DND-41 (cell line): ENCODE measurements at regions not wholly inside any gene's neighbourhood (a gene's known extent, or its start where the extent isn't known, plus 50 kb on each side); places are given as distances from the start of the nearest gene placed in this dataset.

Source experiments
- ATAC-seq: fragments of 200-7000 bp; cut with Tn5 transposase; 3 replicates; pipeline ENCODE4 v1.9.1; 2021; ENCODE audit warnings: low read depth; ENCODE audit not compliant: insufficient read depth
- DNase-seq: peaks from one replicate; pipeline ENCODE4 v3.0.0-alpha.2; 2020
- H2AFZ ChIP-seq: 2 replicates; pipeline ENCODE4 v1.6.0; 2012; ENCODE audit warnings: low read depth, low read length
- H3K27ac ChIP-seq: 2 replicates; pipeline ENCODE4 v1.5.1; 2012; ENCODE audit warnings: low read length, inconsistent platforms
- H3K27me3 ChIP-seq: fragments of 200-600 bp; sonication (generic); 2 replicates; pipeline ENCODE4 v1.6.0; 2012; ENCODE audit warnings: low read length, mild to moderate bottlenecking, inconsistent platforms; ENCODE audit not compliant: insufficient read depth, poor library complexity
- H3K36me3 ChIP-seq: 2 replicates; pipeline ENCODE4 v1.5.1; 2012; ENCODE audit warnings: low read length, inconsistent platforms; ENCODE audit not compliant: insufficient read depth
- H3K4me1 ChIP-seq: 2 replicates; pipeline ENCODE4 v1.5.1; 2012; ENCODE audit warnings: mild to moderate bottlenecking, low read length; ENCODE audit not compliant: insufficient read depth
- H3K4me2 ChIP-seq: 2 replicates; pipeline ENCODE4 v1.6.0; 2012; ENCODE audit warnings: mild to moderate bottlenecking, moderate library complexity, low read length, inconsistent platforms; ENCODE audit not compliant: insufficient read depth
- H3K4me3 ChIP-seq, 2 experiments: fragments of 200-600 bp in 1 of 2; shearing (Covaris generic) in 1 of 2; 2 replicates each; pipeline ENCODE4 v1.5.1; 2012 to 2016; ENCODE audit warnings: inconsistent platforms in 2 of 2, low read length in 2 of 2, mild to moderate bottlenecking in 2 of 2, low read depth in 1 of 2, moderate library complexity in 1 of 2
- H3K79me2 ChIP-seq: 2 replicates; pipeline ENCODE4 v1.6.0; 2012; ENCODE audit warnings: low read length, inconsistent platforms; ENCODE audit not compliant: insufficient read depth
- H3K9ac ChIP-seq: 2 replicates; pipeline ENCODE4 v1.6.0; 2012; ENCODE audit warnings: low read depth, mild to moderate bottlenecking, inconsistent platforms, low read length, moderate library complexity
- H3K9me3 ChIP-seq: 2 replicates; pipeline ENCODE4 v1.5.1; 2012; ENCODE audit warnings: low read length, moderate library complexity, mild to moderate bottlenecking, inconsistent platforms; ENCODE audit not compliant: insufficient read depth, severe bottlenecking
- H4K20me1 ChIP-seq: 2 replicates; pipeline ENCODE4 v1.6.0; 2012; ENCODE audit warnings: low read length; ENCODE audit not compliant: insufficient read depth
- EZH2 ChIP-seq: IDR thresholded peaks from 3 replicates; pipeline ENCODE4 v1.6.1; 2012; ENCODE audit warnings: borderline replicate concordance, low read depth, mild to moderate bottlenecking, moderate library complexity, low read length, inconsistent platforms; ENCODE audit not compliant: severe bottlenecking
- TF ChIP-seq, protein P1 (sequence below): IDR thresholded peaks from 2 replicates; pipeline ENCODE4 v1.5.1; 2012; ENCODE audit warnings: borderline replicate concordance, low read length, moderate library complexity, mild to moderate bottlenecking; ENCODE audit not compliant: poor library complexity, severe bottlenecking; ENCODE audit errors: extremely low read depth

GRCh38 chr5:20166456-20166855 is 178.5 kb upstream of the CDH18 start:
- ATAC-seq (no peak), DNase-seq (no peak)
- no peaks in the 10 kb centered on the region for H3K27me3 ChIP-seq
- H3K36me3 ChIP-seq: no peaks in the 10 kb centered on the region
- H3K79me2 ChIP-seq: no peaks in the 10 kb centered on the region
- no peaks in the 10 kb centered on the region for H4K20me1 ChIP-seq
- no peaks in the 10 kb centered on the region for H3K4me1 ChIP-seq
- no peak overlapping the region for H3K4me2 ChIP-seq
- H3K27ac ChIP-seq: no peak overlapping the region
- H3K4me3 ChIP-seq: no peak overlapping the region
- no peak overlapping the region for H2AFZ ChIP-seq
- H3K9me3 ChIP-seq: no peaks in the 10 kb centered on the region
- TF ChIP-seq EZH2: no peak
- TF ChIP-seq, protein P1, sequence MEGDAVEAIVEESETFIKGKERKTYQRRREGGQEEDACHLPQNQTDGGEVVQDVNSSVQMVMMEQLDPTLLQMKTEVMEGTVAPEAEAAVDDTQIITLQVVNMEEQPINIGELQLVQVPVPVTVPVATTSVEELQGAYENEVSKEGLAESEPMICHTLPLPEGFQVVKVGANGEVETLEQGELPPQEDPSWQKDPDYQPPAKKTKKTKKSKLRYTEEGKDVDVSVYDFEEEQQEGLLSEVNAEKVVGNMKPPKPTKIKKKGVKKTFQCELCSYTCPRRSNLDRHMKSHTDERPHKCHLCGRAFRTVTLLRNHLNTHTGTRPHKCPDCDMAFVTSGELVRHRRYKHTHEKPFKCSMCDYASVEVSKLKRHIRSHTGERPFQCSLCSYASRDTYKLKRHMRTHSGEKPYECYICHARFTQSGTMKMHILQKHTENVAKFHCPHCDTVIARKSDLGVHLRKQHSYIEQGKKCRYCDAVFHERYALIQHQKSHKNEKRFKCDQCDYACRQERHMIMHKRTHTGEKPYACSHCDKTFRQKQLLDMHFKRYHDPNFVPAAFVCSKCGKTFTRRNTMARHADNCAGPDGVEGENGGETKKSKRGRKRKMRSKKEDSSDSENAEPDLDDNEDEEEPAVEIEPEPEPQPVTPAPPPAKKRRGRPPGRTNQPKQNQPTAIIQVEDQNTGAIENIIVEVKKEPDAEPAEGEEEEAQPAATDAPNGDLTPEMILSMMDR: no peak
- no peak overlapping the region for H3K9ac ChIP-seq

DNA sequence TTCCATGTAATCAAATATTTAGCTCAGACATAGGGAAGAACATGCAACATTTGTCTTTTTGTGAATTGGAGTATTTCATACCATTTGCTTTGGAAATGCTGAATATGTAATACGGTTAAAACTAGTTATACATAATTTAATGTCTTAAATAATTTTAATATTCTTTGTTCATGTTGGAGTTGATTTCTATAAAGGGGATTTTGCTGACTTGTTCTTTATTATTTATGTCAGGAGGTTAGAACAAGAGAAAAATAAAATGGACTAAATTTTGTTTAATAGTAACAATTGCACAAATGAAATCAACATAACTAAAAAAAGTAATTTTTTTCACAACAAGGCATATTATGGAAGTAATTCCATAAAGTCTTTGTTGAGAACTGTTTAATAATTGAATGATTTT is 170.0 kb upstream of the CDH18 start:
- Histone ChIP-seq H3K4me1 (no peaks in the 10 kb centered on the region), H3K4me3 (no peak overlapping the region), H2AFZ (no peak overlapping the region), H3K36me3 (no peaks in the 10 kb centered on the region), H3K27ac (no peak overlapping the region), H3K9ac (no peak overlapping the region), H3K27me3 (no peaks in the 10 kb centered on the region), H3K79me2 (no peaks in the 10 kb centered on the region), H3K9me3 (no peaks in the 10 kb centered on the region), H4K20me1 (no peaks in the 10 kb centered on the region), H3K4me2 (no peak overlapping the region)
- no peak for DNase-seq
- no peak for TF ChIP-seq EZH2
- TF ChIP-seq, protein P1: no peak
- ATAC-seq: no peak

DNA sequence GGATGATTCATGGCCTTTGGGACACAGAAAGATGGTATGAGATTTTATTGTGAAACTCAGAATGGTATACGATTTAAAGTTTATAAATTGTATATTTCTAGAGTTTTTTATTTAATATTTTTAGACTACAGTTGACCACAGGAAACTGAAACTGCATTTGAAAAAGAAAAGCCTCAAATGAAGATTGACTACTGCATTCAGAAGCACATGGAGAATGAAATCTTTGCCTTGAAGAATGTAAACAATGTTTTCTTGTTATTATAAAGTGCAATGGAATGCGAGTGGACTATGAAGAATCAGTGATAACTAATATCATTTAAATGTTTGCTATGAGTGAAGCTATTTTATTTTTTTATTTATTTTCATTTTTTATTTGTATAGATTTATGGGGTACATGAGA is 169.1 kb upstream of the CDH18 start:
- TF ChIP-seq, protein P1: no peak
- ATAC-seq (no peak), DNase-seq (no peak)
- Histone ChIP-seq H3K36me3 (no peaks in the 10 kb centered on the region), H3K4me3 (no peak overlapping the region), H3K27me3 (no peaks in the 10 kb centered on the region), H3K9ac (no peak overlapping the region), H3K9me3 (no peaks in the 10 kb centered on the region), H3K4me2 (no peak overlapping the region), H3K4me1 (no peaks in the 10 kb centered on the region), H3K79me2 (no peaks in the 10 kb centered on the region), H3K27ac (no peak overlapping the region), H4K20me1 (no peaks in the 10 kb centered on the region), H2AFZ (no peak overlapping the region)

GRCh38 chr5:20145240-20145639 is 157.2 kb upstream of the CDH18 start:
- H2AFZ ChIP-seq: no peak overlapping the region
- TF ChIP-seq, protein P1: no peak
- TF ChIP-seq EZH2: no peak
- ATAC-seq (no peak), DNase-seq (no peak)
- no peaks in the 10 kb centered on the region for H3K27me3 ChIP-seq
- H4K20me1 ChIP-seq: no peaks in the 10 kb centered on the region
- H3K79me2 ChIP-seq: no peaks in the 10 kb centered on the region
- no peak overlapping the region for H3K9ac ChIP-seq
- H3K36me3 ChIP-seq: no peaks in the 10 kb centered on the region
- peaks cover 2% of the 10 kb centered on the region for H3K9me3 ChIP-seq
- no peaks in the 10 kb centered on the region for H3K4me1 ChIP-seq
- H3K4me3 ChIP-seq: no peak overlapping the region
- no peak overlapping the region for H3K4me2 ChIP-seq
- no peak overlapping the region for H3K27ac ChIP-seq
